ENCODE measurements at regions not wholly inside any gene's neighbourhood (a gene's known extent, or its start where the extent isn't known, plus 50 kb on each side); places are given as distances from the start of the nearest gene placed in this dataset.

GRCh38 chr13:54226876-54227275 is 1198.3 kb downstream of the OLFM4 start:
- no peak for DNase-seq
- intact Hi-C loops (cut with DNase I): no loop called here
- 44 to 79% methylated on average over 1 of the region's 1 CpG for WGBS, 2 donors

GRCh38 chr13:54232700-54233099 is 1204.1 kb downstream of the OLFM4 start:
- H3K9me3 ChIP-seq: no peaks in the 10 kb centered on the region
- DNase-seq (no peak), ATAC-seq (no peak)
- intact Hi-C loops (cut with DNase I): no loop called here
- H3K27ac ChIP-seq: no peak overlapping the region
- 38 to 45% methylated on average over 1 of the region's 1 CpG for WGBS, 2 donors
- H3K36me3 ChIP-seq (replicated peaks in 1 of 2; ENCODE audit: insufficient read depth in 1 of 2, low read depth in 2 of 2): no peaks in the 10 kb centered on the region
- H3K27me3 ChIP-seq: no peaks in the 10 kb centered on the region
- no peaks in the 10 kb centered on the region for H3K4me1 ChIP-seq
- H3K4me3 ChIP-seq: no peak overlapping the region
- TF ChIP-seq POLR2A (IDR thresholded peaks at IDR 0.05) (no peak), CTCF (IDR thresholded peaks at IDR 0.05) (no peak)

More at GRCh38 chr13:54226876-54227275, 1198.3 kb downstream of the OLFM4 start:
- Histone ChIP-seq H3K36me3 (replicated peaks in 1 of 2; ENCODE audit: insufficient read depth in 1 of 2, low read depth in 2 of 2) (no peaks in the 10 kb centered on the region), H3K4me3 (no peak overlapping the region), H3K27ac (no peak overlapping the region), H3K4me1 (no peaks in the 10 kb centered on the region), H3K9me3 (no peaks in the 10 kb centered on the region), H3K27me3 (no peaks in the 10 kb centered on the region)
- ATAC-seq: no peak
- TF ChIP-seq CTCF (IDR thresholded peaks at IDR 0.05) (no peak), POLR2A (IDR thresholded peaks at IDR 0.05) (no peak)

- no peaks in the 10 kb centered on the region for H3K27me3 ChIP-seq
- intact Hi-C loops (cut with DNase I): no loop called here
Observed at GRCh38 chr13:54234607-54235006, 1206.0 kb downstream of the OLFM4 start.

GRCh38 chr13:54241719-54242118 is 1213.1 kb downstream of the OLFM4 start:
- Histone ChIP-seq H3K36me3 (replicated peaks in 1 of 2; ENCODE audit: insufficient read depth in 1 of 2, low read depth in 2 of 2) (no peaks in the 10 kb centered on the region), H3K4me1 (no peaks in the 10 kb centered on the region), H3K27me3 (no peaks in the 10 kb centered on the region), H3K9me3 (no peaks in the 10 kb centered on the region), H3K27ac (no peak overlapping the region), H3K4me3 (no peak overlapping the region)
- peak in 3 of 4 donors; percentile 2 to 11 (median 5) for DNase-seq
- TF ChIP-seq POLR2A (IDR thresholded peaks at IDR 0.05) (no peak), CTCF (IDR thresholded peaks at IDR 0.05) (no peak)
- no peak for ATAC-seq
- intact Hi-C loops (cut with DNase I): no loop called here

More at GRCh38 chr13:54234607-54235006, 1206.0 kb downstream of the OLFM4 start:
- no peak for DNase-seq
- Histone ChIP-seq H3K9me3 (no peaks in the 10 kb centered on the region), H3K36me3 (replicated peaks in 1 of 2; ENCODE audit: insufficient read depth in 1 of 2, low read depth in 2 of 2) (no peaks in the 10 kb centered on the region), H3K4me1 (no peaks in the 10 kb centered on the region), H3K27ac (no peak overlapping the region), H3K4me3 (no peak overlapping the region)
- 86 to 88% methylated on average over 7 of the region's 7 CpGs for WGBS, 2 donors
- TF ChIP-seq POLR2A (IDR thresholded peaks at IDR 0.05): no peak
- TF ChIP-seq CTCF (IDR thresholded peaks at IDR 0.05): no peak
- ATAC-seq: no peak

- TF ChIP-seq CTCF (IDR thresholded peaks at IDR 0.05) (no peak), POLR2A (IDR thresholded peaks at IDR 0.05) (no peak)
- WGBS, 2 donors: 50 to 57% methylated on average over 3 of the region's 3 CpGs
- intact Hi-C loops (cut with DNase I): no loop called here
- no peaks in the 10 kb centered on the region for H3K9me3 ChIP-seq
- no peak overlapping the region for H3K27ac ChIP-seq
- H3K36me3 ChIP-seq (replicated peaks in 1 of 2; ENCODE audit: insufficient read depth in 1 of 2, low read depth in 2 of 2): no peaks in the 10 kb centered on the region
- DNase-seq (no peak), ATAC-seq (no peak)
- H3K4me3 ChIP-seq: no peak overlapping the region
- H3K27me3 ChIP-seq: no peaks in the 10 kb centered on the region
- no peaks in the 10 kb centered on the region for H3K4me1 ChIP-seq
Observed at GRCh38 chr13:54248306-54248705, 1219.7 kb downstream of the OLFM4 start.
